ENCODE measurements at regions not wholly inside any gene's neighbourhood (a gene's known extent, or its start where the extent isn't known, plus 50 kb on each side); places are given as distances from the start of the nearest gene placed in this dataset.

DNA sequence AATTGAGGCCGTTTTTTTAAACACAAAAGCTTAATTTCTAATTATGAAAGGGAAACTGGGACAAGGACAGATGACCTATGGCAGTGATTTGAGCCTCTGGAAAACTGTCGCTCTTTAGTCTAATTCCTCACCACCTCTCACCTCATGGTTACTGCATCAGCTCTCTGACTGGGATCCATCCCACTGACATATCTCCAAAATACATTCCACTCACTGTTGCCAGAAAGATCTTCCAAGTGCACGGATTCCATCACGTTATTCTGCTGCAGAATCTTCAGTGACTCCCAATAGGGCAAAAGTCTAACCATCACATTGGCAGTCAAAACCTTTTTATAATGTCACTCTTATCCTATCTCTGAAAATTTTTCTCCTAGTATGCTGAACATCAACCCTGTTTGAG is 132.3 kb upstream of the MB21D2 start:
- 50 to 52% methylated on average over 4 of the region's 4 CpGs for WGBS, 2 donors
- H3K9me3 ChIP-seq, result no peaks in the 10 kb centered on the region
- H3K4me1 ChIP-seq, result peaks cover 0 to 8% (median 0%) of the 10 kb centered on the region in 9 donors
- ATAC-seq, result peak in 1 of 8 donors; percentile 37
- TF ChIP-seq, protein P1, sequence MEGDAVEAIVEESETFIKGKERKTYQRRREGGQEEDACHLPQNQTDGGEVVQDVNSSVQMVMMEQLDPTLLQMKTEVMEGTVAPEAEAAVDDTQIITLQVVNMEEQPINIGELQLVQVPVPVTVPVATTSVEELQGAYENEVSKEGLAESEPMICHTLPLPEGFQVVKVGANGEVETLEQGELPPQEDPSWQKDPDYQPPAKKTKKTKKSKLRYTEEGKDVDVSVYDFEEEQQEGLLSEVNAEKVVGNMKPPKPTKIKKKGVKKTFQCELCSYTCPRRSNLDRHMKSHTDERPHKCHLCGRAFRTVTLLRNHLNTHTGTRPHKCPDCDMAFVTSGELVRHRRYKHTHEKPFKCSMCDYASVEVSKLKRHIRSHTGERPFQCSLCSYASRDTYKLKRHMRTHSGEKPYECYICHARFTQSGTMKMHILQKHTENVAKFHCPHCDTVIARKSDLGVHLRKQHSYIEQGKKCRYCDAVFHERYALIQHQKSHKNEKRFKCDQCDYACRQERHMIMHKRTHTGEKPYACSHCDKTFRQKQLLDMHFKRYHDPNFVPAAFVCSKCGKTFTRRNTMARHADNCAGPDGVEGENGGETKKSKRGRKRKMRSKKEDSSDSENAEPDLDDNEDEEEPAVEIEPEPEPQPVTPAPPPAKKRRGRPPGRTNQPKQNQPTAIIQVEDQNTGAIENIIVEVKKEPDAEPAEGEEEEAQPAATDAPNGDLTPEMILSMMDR (IDR thresholded peaks at IDR 0.05), result no peak
- no peak overlapping the region for H3K4me3 ChIP-seq
- no peaks in the 10 kb centered on the region for H3K27me3 ChIP-seq
- DNase-seq, result no peak
- no peak overlapping the region for H3K27ac ChIP-seq
- intact Hi-C loops (cut with DNase I), result loop anchor here in 9 of 10 donors (10.0 kb wide), 6 partner anchors 125 to 575 kb away; partner anchors contain the start of gene MB21D2 (in 1 of the 9)
- H3K36me3 ChIP-seq, result no peaks in the 10 kb centered on the region

DNA sequence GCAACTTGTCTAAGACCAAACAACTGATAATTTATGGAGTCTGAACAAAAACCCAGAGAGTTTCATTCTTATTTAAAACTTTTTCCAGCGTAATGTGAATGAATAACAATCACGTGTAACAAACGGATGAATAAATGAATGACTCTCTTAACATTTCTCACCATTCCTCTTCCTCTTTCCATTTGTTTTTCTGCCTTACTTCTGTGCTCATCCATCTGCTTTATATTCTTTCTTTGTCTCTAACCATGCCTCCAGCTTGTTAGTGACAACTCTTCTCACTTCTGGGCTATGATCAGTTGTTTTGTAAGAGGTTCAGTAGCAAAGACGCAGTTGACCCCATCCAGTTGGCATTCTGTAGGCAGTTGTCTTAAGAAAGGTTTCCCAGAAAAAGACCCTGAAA is 133.7 kb upstream of the MB21D2 start:
- H3K4me1 ChIP-seq, result peaks cover 0 to 8% (median 0%) of the 10 kb centered on the region in 9 donors
- no peak overlapping the region for H3K27ac ChIP-seq
- TF ChIP-seq, protein P1 (IDR thresholded peaks at IDR 0.05), result no peak
- ATAC-seq (no peak), DNase-seq (no peak)
- intact Hi-C loops (cut with DNase I), result no loop called here
- no peak overlapping the region for H3K4me3 ChIP-seq
- no peaks in the 10 kb centered on the region for H3K9me3 ChIP-seq
- H3K36me3 ChIP-seq, result no peaks in the 10 kb centered on the region
- 87 to 89% methylated on average over 4 of the region's 4 CpGs for WGBS, 2 donors
- H3K27me3 ChIP-seq, result no peaks in the 10 kb centered on the region

DNA sequence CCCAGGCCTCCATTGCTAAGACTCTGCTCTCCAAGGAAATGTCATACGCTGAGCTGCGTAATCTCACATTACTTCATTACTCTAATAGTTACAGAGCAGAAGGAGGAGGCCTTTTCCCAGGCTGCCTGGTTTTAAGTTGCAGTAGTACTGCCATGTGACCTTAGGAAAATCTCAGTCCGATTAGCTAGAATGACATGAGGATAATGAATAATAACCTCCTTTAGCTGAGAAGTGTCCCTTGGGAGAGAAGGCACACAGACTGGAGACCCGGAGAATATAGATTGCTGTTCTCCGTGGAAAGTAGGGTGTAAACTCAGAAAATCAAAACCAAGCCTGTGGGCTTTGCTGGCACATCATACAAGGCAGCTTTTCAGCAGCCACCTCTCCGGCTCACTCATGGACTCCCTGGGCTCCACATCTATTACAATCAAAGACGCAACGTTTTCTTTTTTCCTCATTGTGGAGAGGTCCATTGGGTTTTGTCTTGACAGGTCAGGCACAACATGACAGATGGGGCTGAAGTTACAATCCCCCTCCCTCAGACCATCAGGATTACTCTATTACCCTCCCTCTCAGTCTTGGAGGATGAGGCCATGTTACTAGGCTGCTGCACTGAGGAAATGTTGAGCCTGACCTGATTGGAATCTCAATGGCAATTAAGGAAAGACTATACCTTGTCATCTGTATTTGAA is 134.8 kb upstream of the MB21D2 start:
- H3K27ac ChIP-seq, result no peak overlapping the region
- intact Hi-C loops (cut with DNase I), result no loop called here
- H3K27me3 ChIP-seq, result no peaks in the 10 kb centered on the region
- ATAC-seq, result peak in 7 of 8 donors; percentile 51 to 89 (median 74)
- H3K9me3 ChIP-seq, result no peaks in the 10 kb centered on the region
- whole genome bisulfite sequencing, 2 donors, result 55 to 57% methylated on average over 8 of the region's 8 CpGs
- TF ChIP-seq, protein P1 (IDR thresholded peaks at IDR 0.05), result no peak
- no peaks in the 10 kb centered on the region for H3K36me3 ChIP-seq
- peaks cover 0 to 8% (median 0%) of the 10 kb centered on the region in 9 donors for H3K4me1 ChIP-seq
- H3K4me3 ChIP-seq, result no peak overlapping the region
- DNase-seq, result no peak

DNA sequence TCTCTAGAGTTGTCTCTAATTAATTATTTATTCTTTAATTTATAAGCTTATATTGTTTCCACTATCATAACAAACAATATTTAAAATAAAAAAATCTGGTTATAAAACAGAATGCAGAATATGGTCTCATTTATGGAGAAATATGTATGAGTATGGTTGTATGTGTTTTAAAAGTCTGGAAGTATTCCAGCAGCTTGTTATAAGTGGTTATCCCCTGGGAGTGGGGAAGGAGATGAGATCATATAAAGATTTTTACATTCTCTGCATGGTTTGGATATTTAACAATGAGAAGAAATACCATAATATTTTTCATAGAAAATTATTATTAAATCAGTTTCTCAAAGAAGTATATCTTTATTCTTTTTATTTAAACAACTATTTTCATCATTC is 135.4 kb upstream of the MB21D2 start:
- Histone ChIP-seq H3K9me3 (no peaks in the 10 kb centered on the region), H3K4me3 (no peak overlapping the region), H3K27ac (no peak overlapping the region), H3K36me3 (no peaks in the 10 kb centered on the region), H3K4me1 (peaks cover 0 to 8% (median 0%) of the 10 kb centered on the region in 9 donors), H3K27me3 (no peaks in the 10 kb centered on the region)
- ATAC-seq (no peak), DNase-seq (no peak)
- intact Hi-C loops (cut with DNase I), result no loop called here
- TF ChIP-seq, protein P1 (IDR thresholded peaks at IDR 0.05), result no peak
